Muscle of leg (tissue), 3 donors: ENCODE measurements at regions not wholly inside any gene's neighbourhood (a gene's known extent, or its start where the extent isn't known, plus 50 kb on each side); places are given as distances from the start of the nearest gene placed in this dataset.

Experiments
- DNase-seq: peaks from one replicate; pipeline ENCODE4 v3.0.0; 2013
- H3K27ac ChIP-seq: one replicate; pipeline ENCODE4 v1.5.1; 2013; ENCODE audit warnings: mild to moderate bottlenecking, low read length, control low read depth
- H3K27me3 ChIP-seq: one replicate; pipeline ENCODE4 v1.6.1; 2013; ENCODE audit warnings: low read length; ENCODE audit not compliant: control insufficient read depth, insufficient read depth
- H3K36me3 ChIP-seq: one replicate; pipeline ENCODE4 v1.6.1; 2013; ENCODE audit warnings: low read length; ENCODE audit not compliant: control insufficient read depth, insufficient read depth
- H3K4me1 ChIP-seq: one replicate; pipeline ENCODE4 v1.6.1; 2013; ENCODE audit warnings: low read length; ENCODE audit not compliant: control insufficient read depth, insufficient read depth
- H3K4me3 ChIP-seq: one replicate; pipeline ENCODE4 v1.5.1; 2013; ENCODE audit warnings: low read length, control low read depth
- H3K9me3 ChIP-seq: replicated peaks from 2 replicates; pipeline ENCODE4 v1.6.1; 2013; ENCODE audit warnings: low read depth, low read length; ENCODE audit not compliant: control insufficient read depth
- WGBS: methylation state at CpG from one replicate; pipeline ENCODE4 v1.1.5; 2013; ENCODE audit warnings: missing lambda C conversion rate; ENCODE audit not compliant: insufficient coverage; 5-methylcytosine and 5-hydroxymethylcytosine counted together

DNA sequence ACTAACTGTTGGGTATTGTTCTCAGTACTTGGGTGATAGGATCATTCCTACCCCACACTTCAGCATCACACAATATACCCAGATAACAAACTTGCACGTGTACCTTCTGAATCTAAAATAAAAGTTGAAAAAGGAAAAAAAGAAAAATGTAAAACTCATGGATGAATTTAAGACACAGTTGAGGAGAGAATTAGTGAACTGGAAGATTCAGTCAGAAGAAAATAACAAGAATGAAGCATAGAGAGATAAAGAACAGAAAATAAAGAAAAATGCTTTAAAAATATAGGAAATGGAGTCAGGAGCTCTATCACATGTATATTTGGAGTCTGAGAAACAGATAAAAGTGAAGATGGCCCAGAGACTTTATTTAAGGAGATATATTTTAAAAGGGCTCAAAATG lies 90.4 kb upstream of the SALL3 start:
- no CpG with 5 or more reads among the region's 1 CpG for WGBS

DNA sequence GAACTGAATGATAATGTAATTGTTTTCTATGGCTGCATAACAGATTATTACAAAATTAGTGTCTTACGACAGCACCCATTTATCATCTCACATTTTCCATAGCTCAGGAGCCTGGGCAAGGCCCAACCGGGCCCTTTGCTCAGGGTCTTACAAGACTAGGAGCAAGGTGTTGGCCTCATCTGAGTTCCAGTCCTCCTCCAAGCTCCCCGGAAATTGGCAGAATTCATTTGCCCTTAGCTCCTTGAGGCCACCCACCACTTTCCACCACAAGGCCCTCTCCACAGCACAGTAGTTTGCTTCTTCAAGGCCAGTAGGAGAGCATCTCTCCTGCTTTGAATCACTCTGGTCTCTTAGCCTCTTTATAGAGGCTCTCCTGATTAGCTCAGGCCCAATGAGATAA lies 89.2 kb upstream of the SALL3 start:
- Histone ChIP-seq H3K27ac (no peak overlapping the region), H3K4me1 (no peaks in the 10 kb centered on the region), H3K27me3 (peaks cover 4% of the 10 kb centered on the region), H3K36me3 (no peaks in the 10 kb centered on the region), H3K9me3 (peaks cover 6% of the 10 kb centered on the region), H3K4me3 (no peak overlapping the region)
- WGBS, result 75% methylated on average over 2 of the region's 3 CpGs
- no peak for DNase-seq

More for the DNA sequence above, 90.4 kb upstream of the SALL3 start:
- H3K27me3 ChIP-seq, result peaks cover 2% of the 10 kb centered on the region
- no peaks in the 10 kb centered on the region for H3K36me3 ChIP-seq
- H3K27ac ChIP-seq, result no peak overlapping the region
- peaks cover 7% of the 10 kb centered on the region for H3K9me3 ChIP-seq
- no peaks in the 10 kb centered on the region for H3K4me1 ChIP-seq
- no peak for DNase-seq
- no peak overlapping the region for H3K4me3 ChIP-seq

DNA sequence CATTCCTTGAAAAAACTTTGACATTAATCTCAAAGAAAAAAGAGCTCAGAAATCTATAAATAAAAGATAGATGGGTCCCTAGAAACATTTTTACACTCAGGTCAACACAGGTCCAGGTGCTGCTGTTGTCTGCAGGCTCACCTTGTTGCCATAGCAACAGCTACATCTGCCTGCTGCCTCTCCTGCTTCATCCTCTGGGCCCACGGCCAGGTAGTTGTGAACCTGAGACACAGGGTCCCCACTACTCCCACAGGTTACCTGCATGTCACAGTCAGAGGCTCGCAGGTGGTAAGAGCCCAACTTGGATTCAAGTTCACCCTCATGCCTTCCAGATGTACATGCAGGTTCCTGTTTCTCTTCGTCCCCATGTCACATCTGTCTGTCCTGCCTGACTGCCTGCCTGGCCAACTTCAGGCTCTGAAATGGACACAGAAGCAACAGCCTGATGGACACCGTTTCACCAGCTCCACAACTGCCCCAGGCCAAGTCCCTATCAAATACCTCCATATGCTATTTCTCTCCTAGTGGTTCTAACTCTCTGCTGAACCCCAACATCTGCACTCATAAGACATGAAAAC lies 88.3 kb upstream of the SALL3 start:
- peaks cover 6% of the 10 kb centered on the region for H3K9me3 ChIP-seq
- no peaks in the 10 kb centered on the region for H3K4me1 ChIP-seq
- no peaks in the 10 kb centered on the region for H3K36me3 ChIP-seq
- H3K27me3 ChIP-seq, result peaks cover 7% of the 10 kb centered on the region
- no peak for DNase-seq
- WGBS, result 81% methylated on average over 3 of the region's 4 CpGs
- no peak overlapping the region for H3K27ac ChIP-seq
- no peak overlapping the region for H3K4me3 ChIP-seq

DNA sequence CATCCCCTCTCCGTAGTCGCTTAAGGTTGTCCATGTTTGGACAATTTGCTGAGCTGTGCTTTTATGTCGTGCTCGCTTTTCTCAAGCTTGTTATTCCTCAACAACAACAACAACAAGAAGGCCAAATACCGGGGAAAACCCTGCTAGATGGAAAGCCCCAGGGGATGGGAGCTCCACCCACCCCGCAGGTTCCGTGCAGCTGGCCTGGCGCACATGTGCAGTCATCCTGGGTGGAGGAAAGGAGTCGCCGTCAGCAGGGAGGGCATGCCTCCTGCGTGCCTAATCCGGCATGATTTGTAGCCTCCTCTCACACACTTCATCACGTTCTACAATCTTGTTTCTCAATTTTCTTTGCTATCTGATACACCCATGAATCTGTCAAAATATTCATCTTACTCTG lies 87.4 kb upstream of the SALL3 start:
- H3K27ac ChIP-seq, result no peak overlapping the region
- no peak overlapping the region for H3K4me3 ChIP-seq
- H3K9me3 ChIP-seq, result peaks cover 6% of the 10 kb centered on the region
- H3K4me1 ChIP-seq, result no peaks in the 10 kb centered on the region
- peaks cover 7% of the 10 kb centered on the region for H3K27me3 ChIP-seq
- 79% methylated on average over 11 of the region's 13 CpGs for WGBS
- no peaks in the 10 kb centered on the region for H3K36me3 ChIP-seq
- no peak for DNase-seq

DNA sequence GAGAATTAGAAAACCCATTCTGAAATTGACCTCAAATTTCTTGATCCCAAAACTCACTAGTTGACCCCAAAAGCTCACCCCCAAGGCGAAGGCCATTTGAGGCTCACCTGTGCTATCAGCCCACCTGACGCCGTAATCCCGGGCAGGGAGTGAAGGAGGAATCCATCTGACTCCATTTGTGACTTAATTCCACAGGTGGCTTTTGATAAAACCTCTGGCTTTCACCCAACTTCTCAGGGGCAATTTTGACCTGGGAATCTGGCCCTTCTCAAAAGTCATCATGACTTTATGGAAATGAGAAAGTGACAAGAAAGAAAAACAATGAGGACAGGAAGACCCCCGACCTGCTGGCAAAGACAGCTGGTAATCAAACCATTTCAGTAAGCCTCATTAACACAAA lies 86.9 kb upstream of the SALL3 start:
- 80% methylated on average over 2 of the region's 5 CpGs for WGBS
- Histone ChIP-seq H3K4me3 (no peak overlapping the region), H3K36me3 (no peaks in the 10 kb centered on the region), H3K27ac (no peak overlapping the region), H3K4me1 (no peaks in the 10 kb centered on the region), H3K27me3 (peaks cover 7% of the 10 kb centered on the region), H3K9me3 (peaks cover 6% of the 10 kb centered on the region)
- DNase-seq, result no peak

DNA sequence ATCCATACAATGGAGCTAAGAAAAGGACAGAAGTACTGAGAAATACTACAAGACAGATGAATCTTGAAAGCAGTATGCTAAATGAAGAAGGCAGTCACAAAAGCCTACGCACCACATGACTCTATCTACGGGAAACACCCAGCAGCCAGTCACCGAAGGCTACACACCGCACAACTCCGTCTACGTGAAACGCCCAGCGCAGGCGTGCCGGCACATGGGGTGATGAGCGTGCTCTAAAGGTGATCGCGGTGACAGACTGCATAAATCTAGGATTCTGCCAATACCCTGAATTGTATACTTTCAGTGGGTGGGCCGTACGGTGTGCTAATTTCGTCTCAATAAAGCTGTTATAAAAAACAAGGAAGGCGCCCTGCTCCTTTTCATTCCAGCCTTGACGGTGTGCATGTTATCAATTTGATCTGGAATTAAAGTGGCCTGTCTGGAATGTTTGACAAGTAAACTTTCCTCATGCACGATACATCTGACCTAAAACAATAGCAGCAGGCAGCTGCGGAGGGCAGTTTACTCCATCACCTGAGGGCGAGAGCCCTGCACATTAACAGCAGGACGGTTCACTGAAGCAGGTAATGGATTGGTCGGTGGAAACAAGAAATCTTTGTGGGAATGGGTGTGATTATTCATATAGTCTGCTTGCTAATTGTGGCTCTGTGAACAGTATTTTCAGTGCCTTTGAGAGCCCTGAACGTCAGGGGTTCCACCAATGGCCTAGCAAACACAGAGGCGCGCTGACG lies 86.2 kb upstream of the SALL3 start:
- Histone ChIP-seq H3K27ac (no peak overlapping the region), H3K9me3 (peaks cover 6% of the 10 kb centered on the region), H3K4me1 (no peaks in the 10 kb centered on the region), H3K27me3 (peaks cover 7% of the 10 kb centered on the region), H3K36me3 (no peaks in the 10 kb centered on the region), H3K4me3 (no peak overlapping the region)
- no peak for DNase-seq
- 90% methylated on average over 19 of the region's 27 CpGs for WGBS

DNA sequence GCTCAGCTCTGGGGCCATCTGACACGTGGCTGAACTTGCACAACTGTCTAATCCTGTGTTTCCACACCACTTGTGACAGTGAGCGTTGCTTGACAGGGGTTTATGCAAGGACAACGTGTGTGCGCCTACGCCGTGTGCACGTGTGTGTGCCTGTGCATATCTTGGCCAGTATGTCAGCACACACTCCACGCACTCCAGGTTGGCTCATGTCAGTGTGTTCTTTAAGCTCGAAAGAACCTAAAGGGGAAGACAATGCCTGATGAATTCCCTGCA lies 85.6 kb upstream of the SALL3 start:
- H3K4me1 ChIP-seq, result no peaks in the 10 kb centered on the region
- peaks cover 6% of the 10 kb centered on the region for H3K9me3 ChIP-seq
- H3K27me3 ChIP-seq, result peaks cover 7% of the 10 kb centered on the region
- H3K4me3 ChIP-seq, result no peak overlapping the region
- 77% methylated on average over 9 of the region's 9 CpGs for WGBS
- H3K27ac ChIP-seq, result no peak overlapping the region
- no peaks in the 10 kb centered on the region for H3K36me3 ChIP-seq
- DNase-seq, result no peak

DNA sequence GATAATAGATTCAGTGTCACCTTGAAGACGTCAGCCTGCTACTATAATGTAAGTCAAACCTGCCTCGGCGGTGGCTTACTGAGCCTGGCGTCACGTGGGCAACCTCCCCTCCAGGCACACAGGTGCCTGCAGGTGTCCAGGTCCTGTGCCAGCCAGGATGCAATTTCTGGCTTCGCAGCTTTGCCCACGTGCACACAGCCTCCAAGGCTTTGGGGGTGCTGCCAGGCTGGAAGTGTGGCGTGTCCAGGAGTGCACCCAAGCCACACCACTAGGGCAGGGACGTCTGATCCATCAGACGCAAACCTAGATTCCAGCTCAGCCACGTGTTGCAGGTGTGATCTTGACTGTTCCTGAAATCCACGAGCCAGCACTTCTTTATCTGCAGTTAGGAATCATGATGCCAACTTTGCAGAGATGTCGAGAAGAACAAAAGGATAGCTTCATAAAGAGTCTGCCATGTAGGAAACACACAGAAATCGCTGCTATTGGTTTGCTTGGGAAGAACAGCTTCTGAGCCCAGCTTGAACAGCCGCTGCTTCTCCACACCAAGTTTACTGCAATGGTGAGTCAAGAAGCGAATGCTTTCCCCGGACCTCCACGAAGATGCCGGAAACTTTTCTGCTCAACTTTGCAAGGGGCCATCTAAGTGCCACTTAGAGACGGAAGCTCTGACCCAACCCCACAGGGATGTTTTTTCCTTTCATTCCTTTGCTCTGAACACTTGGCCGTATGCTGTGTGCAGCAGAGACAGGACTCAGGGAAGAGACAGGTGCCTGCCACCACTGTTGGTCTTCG lies 84.2 kb upstream of the SALL3 start:
- WGBS, result 81% methylated on average over 22 of the region's 22 CpGs
- Histone ChIP-seq H3K27ac (no peak overlapping the region), H3K36me3 (no peaks in the 10 kb centered on the region), H3K27me3 (peaks cover 7% of the 10 kb centered on the region), H3K4me1 (no peaks in the 10 kb centered on the region), H3K4me3 (no peak overlapping the region), H3K9me3 (peaks cover 1% of the 10 kb centered on the region)
- no peak for DNase-seq

DNA sequence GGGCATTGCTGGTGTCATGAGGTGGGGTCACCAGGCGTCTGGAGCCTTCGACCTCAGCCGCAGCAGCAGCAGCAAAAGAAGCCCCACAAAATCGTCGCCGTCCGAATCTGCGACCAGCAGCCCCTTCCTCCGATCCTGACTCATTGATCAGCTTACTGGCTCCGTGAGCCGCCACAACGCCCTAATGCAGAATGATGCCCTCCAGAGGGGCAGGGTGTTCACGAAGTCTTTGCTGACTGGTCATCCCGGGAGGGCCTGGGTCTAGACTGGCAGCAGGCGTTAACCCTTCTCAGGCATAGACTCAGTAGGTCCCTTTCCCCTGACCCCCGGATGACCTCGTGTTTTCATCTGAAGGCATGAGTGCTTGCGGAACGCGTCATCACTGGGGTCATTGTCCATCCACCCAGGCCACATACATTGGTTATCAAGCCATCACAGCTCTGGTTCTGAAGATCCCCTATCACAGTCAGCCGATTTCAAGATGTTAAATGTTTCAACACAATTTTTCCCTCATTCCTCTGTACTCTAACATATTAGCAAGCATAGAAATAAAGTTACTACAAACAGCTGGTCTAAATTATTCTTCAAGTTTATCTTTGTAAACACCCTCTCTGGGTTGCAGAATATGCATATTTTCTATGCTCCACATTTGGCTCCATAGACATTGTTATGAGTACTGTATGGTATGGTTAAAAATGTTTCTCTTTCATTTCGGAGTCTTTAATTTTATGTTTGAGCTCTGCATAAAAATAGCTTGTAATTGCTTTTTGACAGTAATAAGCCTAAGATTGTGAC lies 83.3 kb upstream of the SALL3 start:
- no peaks in the 10 kb centered on the region for H3K9me3 ChIP-seq
- DNase-seq, result no peak
- 84% methylated on average over 20 of the region's 22 CpGs for WGBS

DNA sequence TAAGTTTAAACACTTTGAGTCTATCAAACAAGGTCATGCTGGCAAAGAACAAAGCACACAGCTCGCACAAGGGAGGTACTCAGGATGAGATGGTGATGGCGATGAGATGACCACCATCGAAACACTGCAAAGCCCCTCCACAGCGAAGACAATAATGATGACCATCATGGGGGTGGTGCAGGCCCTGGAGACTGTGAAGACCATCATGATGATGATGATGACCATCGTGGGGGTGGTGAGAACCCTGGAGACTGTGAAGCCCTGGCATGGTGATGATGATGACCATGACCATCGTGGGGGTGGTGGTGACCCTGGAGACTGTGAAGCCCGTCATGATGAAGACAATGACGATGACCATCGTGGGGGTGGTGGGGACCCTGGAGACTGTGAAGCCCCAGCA lies 81.6 kb upstream of the SALL3 start:
- no peak overlapping the region for H3K4me3 ChIP-seq
- H3K36me3 ChIP-seq, result no peaks in the 10 kb centered on the region
- no peak overlapping the region for H3K27ac ChIP-seq
- H3K4me1 ChIP-seq, result no peaks in the 10 kb centered on the region
- WGBS, result 94% methylated on average over 8 of the region's 9 CpGs
- H3K27me3 ChIP-seq, result peaks cover 7% of the 10 kb centered on the region
- no peak for DNase-seq
- H3K9me3 ChIP-seq, result no peaks in the 10 kb centered on the region

More for the DNA sequence above, 83.3 kb upstream of the SALL3 start:
- no peak overlapping the region for H3K27ac ChIP-seq
- no peaks in the 10 kb centered on the region for H3K4me1 ChIP-seq
- no peak overlapping the region for H3K4me3 ChIP-seq
- no peaks in the 10 kb centered on the region for H3K36me3 ChIP-seq
- peaks cover 7% of the 10 kb centered on the region for H3K27me3 ChIP-seq
